PC-9 (cell line): ENCODE measurements at regions not wholly inside any gene's neighbourhood (a gene's known extent, or its start where the extent isn't known, plus 50 kb on each side); places are given as distances from the start of the nearest gene placed in this dataset.

Experiments
- BruUV-seq: library from RNA; stranded (reverse); fragments of 400-500 nt; replicated peaks from 2 replicates; lab custom pipeline; 2021; lab: Mats Ljungman, UMichigan
- CTCF ChIA-PET: fragments of 300-600 bp; sonication (Branson Sonifier 250); formaldehyde crosslinking; loops from one replicate; lab custom pipeline; 2022; ENCODE audit warnings: antibody characterized with exemption; lab: Charles Lee
- POLR2A ChIA-PET: fragments of 300-600 bp; sonication (Branson Sonifier 250); formaldehyde crosslinking; loops from one replicate; lab custom pipeline; 2022; ENCODE audit warnings: antibody characterized with exemption; ENCODE audit not compliant: unreplicated experiment; lab: Charles Lee
- DNase-seq, 2 experiments: peaks; one replicate each; pipeline versions ENCODE4 v3.0.0 to v3.0.0-alpha.2; 2015 to 2022; ENCODE audit warnings: mixed read lengths in 1 of 2
- H2AFZ ChIP-seq: fragments of 200-600 bp; sonication (generic); 2 replicates; pipeline ENCODE4 v1.8.1; 2017; ENCODE audit warnings: antibody characterized with exemption
- H3F3A ChIP-seq: fragments of 200-600 bp; sonication (generic); 2 replicates; pipeline ENCODE4 v1.8.1; 2017; ENCODE audit warnings: antibody characterized with exemption, mild to moderate bottlenecking, low read depth; ENCODE audit not compliant: insufficient read depth
- H3K27ac ChIP-seq: fragments of 200-600 bp; sonication (generic); 2 replicates; pipeline ENCODE4 v1.6.1; 2016; ENCODE audit warnings: mixed run types
- H3K27me3 ChIP-seq: fragments of 200-600 bp; sonication (generic); 2 replicates; pipeline ENCODE4 v1.6.1; 2016; ENCODE audit warnings: low read depth, mixed run types; ENCODE audit not compliant: insufficient read depth
- H3K36me3 ChIP-seq: fragments of 200-600 bp; sonication (generic); 2 replicates; pipeline ENCODE4 v1.6.1; 2016; ENCODE audit warnings: low read depth, mixed run types
- H3K4me1 ChIP-seq: fragments of 200-600 bp; sonication (generic); replicated peaks from 2 replicates; pipeline ENCODE4 v1.6.1; 2016; ENCODE audit warnings: mixed run types; ENCODE audit not compliant: insufficient read depth
- H3K4me2 ChIP-seq: fragments of 200-600 bp; sonication (generic); 2 replicates; pipeline ENCODE4 v1.6.1; 2017; ENCODE audit warnings: mixed run types
- H3K4me3 ChIP-seq: fragments of 200-600 bp; sonication (generic); 2 replicates; pipeline ENCODE4 v1.6.1; 2016; ENCODE audit warnings: mixed run types
- H3K79me2 ChIP-seq: fragments of 200-600 bp; sonication (generic); 2 replicates; pipeline ENCODE4 v1.6.1; 2017; ENCODE audit warnings: low read depth, mixed run types
- H3K9me2 ChIP-seq: fragments of 200-600 bp; sonication (generic); 2 replicates; pipeline ENCODE4 v1.8.1; 2017; ENCODE audit warnings: mild to moderate bottlenecking; ENCODE audit not compliant: insufficient read depth
- H3K9me3 ChIP-seq: fragments of 200-600 bp; sonication (generic); 2 replicates; pipeline ENCODE4 v1.8.1; 2016; ENCODE audit warnings: low read depth; ENCODE audit not compliant: insufficient read depth
- H4K20me1 ChIP-seq: fragments of 200-600 bp; sonication (generic); 2 replicates; pipeline ENCODE4 v1.8.1; 2017; ENCODE audit not compliant: insufficient read depth
- EZH2 ChIP-seq: fragments of 200-600 bp; sonication (generic); IDR thresholded peaks from 2 replicates; pipeline ENCODE4 v1.8.0; 2017; ENCODE audit warnings: antibody characterized with exemption, low read depth
- intact Hi-C: fragments of 100-400 bp; cut with micrococcal nuclease; formaldehyde crosslinking; loops from one replicate; pipeline ENCODE4 v1.10.0; 2022; ENCODE audit not compliant: unreplicated experiment
- TF ChIP-seq, protein P1 (sequence below): fragments of 200-600 bp; sonication (generic); conservative IDR thresholded peaks from 2 replicates; pipeline ENCODE4 v1.6.1; 2017; ENCODE audit warnings: mixed run types, antibody characterized with exemption, mild to moderate bottlenecking, moderate library complexity

GRCh38 chr1:29805896-29806160, 569.5 kb downstream of the PTPRU start:
- ChIA-PET CTCF (no interaction called here), POLR2A (no interaction called here)
- DNase-seq = no peak
- no TSS peak for BruUV-seq
- H3K4me1 ChIP-seq = no peaks in the 10 kb centered on the region
- no peak overlapping the region for H3K4me3 ChIP-seq
- intact Hi-C loops = no loop called here
- no peak overlapping the region for H3K27ac ChIP-seq
- no peak overlapping the region for H3K4me2 ChIP-seq
- H3K9me2 ChIP-seq = no peaks in the 10 kb centered on the region
- no peaks in the 10 kb centered on the region for H3K36me3 ChIP-seq
- H3K9me3 ChIP-seq = no peaks in the 10 kb centered on the region
- no peaks in the 10 kb centered on the region for H3K79me2 ChIP-seq
- H4K20me1 ChIP-seq = no peaks in the 10 kb centered on the region
- no peaks in the 10 kb centered on the region for H3K27me3 ChIP-seq
- TF ChIP-seq EZH2 = no peak
- TF ChIP-seq, protein P1, sequence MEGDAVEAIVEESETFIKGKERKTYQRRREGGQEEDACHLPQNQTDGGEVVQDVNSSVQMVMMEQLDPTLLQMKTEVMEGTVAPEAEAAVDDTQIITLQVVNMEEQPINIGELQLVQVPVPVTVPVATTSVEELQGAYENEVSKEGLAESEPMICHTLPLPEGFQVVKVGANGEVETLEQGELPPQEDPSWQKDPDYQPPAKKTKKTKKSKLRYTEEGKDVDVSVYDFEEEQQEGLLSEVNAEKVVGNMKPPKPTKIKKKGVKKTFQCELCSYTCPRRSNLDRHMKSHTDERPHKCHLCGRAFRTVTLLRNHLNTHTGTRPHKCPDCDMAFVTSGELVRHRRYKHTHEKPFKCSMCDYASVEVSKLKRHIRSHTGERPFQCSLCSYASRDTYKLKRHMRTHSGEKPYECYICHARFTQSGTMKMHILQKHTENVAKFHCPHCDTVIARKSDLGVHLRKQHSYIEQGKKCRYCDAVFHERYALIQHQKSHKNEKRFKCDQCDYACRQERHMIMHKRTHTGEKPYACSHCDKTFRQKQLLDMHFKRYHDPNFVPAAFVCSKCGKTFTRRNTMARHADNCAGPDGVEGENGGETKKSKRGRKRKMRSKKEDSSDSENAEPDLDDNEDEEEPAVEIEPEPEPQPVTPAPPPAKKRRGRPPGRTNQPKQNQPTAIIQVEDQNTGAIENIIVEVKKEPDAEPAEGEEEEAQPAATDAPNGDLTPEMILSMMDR = no peak
- no peak overlapping the region for H2AFZ ChIP-seq
- no peaks in the 10 kb centered on the region for H3F3A ChIP-seq

- H3K79me2 ChIP-seq = no peaks in the 10 kb centered on the region
- no TSS peak for BruUV-seq
- no peaks in the 10 kb centered on the region for H3K4me1 ChIP-seq
- POLR2A ChIA-PET = no interaction called here
- CTCF ChIA-PET = no interaction called here
- no peaks in the 10 kb centered on the region for H3K9me2 ChIP-seq
- intact Hi-C loops = no loop called here
- H4K20me1 ChIP-seq = no peaks in the 10 kb centered on the region
- no peaks in the 10 kb centered on the region for H3K9me3 ChIP-seq
- no peak overlapping the region for H3K27ac ChIP-seq
- no peak overlapping the region for H3K4me2 ChIP-seq
- no peaks in the 10 kb centered on the region for H3K27me3 ChIP-seq
- no peak overlapping the region for H2AFZ ChIP-seq
- H3F3A ChIP-seq = no peaks in the 10 kb centered on the region
- TF ChIP-seq EZH2 = no peak
- TF ChIP-seq, protein P1 = no peak
- H3K4me3 ChIP-seq = no peak overlapping the region
- DNase-seq = no peak
- H3K36me3 ChIP-seq = no peaks in the 10 kb centered on the region
Observed at GRCh38 chr1:29805122-29805895, 569.0 kb downstream of the PTPRU start.

DNA sequence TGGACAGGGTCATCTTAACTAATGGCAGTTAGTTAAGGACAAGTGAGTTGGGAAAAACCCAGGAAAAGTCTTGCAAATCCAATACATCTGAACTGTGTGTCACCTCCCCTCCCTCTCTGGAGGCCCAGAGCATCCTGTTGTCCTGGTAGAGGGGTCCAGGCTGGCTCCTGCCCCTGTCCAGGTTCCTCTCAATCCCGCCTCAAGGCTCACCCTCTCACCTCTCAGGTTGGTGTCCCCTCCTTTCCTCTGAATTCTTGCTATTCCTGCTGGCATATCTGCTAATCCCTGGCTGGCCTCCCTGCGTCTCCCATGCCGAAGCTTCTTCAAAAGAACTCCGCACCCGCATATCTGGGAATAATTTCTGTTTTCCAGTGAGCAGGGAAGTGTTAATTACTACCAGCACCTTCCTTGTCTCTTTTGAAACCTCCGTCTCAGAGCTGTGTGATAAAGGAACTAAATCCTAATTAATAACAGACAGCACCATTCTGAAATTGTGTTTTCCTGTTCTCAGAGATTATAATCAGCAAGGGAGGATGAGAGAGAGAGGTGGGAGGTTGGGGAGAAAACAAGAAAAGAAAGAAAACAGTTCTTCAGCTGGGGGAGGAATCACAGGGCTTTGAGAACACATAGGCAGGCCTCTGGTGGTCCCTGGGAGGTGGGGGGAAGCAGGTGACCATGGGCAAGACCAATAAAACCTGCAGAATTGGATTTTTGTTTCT, 568.0 kb downstream of the PTPRU start:
- Histone ChIP-seq H3K9me3 (no peaks in the 10 kb centered on the region), H3K4me3 (no peak overlapping the region), H3K4me2 (no peak overlapping the region), H3K4me1 (no peaks in the 10 kb centered on the region), H2AFZ (no peak overlapping the region), H3F3A (no peaks in the 10 kb centered on the region), H4K20me1 (no peaks in the 10 kb centered on the region), H3K27me3 (no peaks in the 10 kb centered on the region), H3K9me2 (no peaks in the 10 kb centered on the region), H3K79me2 (no peaks in the 10 kb centered on the region), H3K36me3 (no peaks in the 10 kb centered on the region), H3K27ac (no peak overlapping the region)
- no TSS peak for BruUV-seq
- ChIA-PET POLR2A (no interaction called here), CTCF (no interaction called here)
- no peak for TF ChIP-seq EZH2
- TF ChIP-seq, protein P1 = no peak
- no peak for DNase-seq
- intact Hi-C loops = no loop called here
